SH-SY5Y (cell line): ENCODE measurements at regions not wholly inside any gene's neighbourhood (a gene's known extent, or its start where the extent isn't known, plus 50 kb on each side); places are given as distances from the start of the nearest gene placed in this dataset.

Source experiments
- GATA2 ChIP-seq: IDR thresholded peaks from 2 replicates; pipeline ENCODE4 v1.6.1; 2011; ENCODE audit warnings: mild to moderate bottlenecking, low read depth, low read length
- GATA3 ChIP-seq: IDR thresholded peaks from 2 replicates; pipeline ENCODE4 v1.6.1; 2011; ENCODE audit warnings: low read depth, mild to moderate bottlenecking, low read length, moderate library complexity

- TF ChIP-seq GATA3 (no peak), GATA2 (no peak)
These were observed 156.2 kb upstream of the IQSEC1 start for GRCh38 chr3:13229273-13229949.
